Mesothelial cell of epicardium (in vitro differentiated cells): ENCODE measurements at regions not wholly inside any gene's neighbourhood (a gene's known extent, or its start where the extent isn't known, plus 50 kb on each side); places are given as distances from the start of the nearest gene placed in this dataset.
"Not testable (repeated sequence)": the region's sequence is repeated elsewhere in the genome, so short reads cannot be mapped to it uniquely, and the experiment has no call there.

Experiments used
- DNase-seq, 2 experiments: peaks; one replicate each; pipeline ENCODE4 v3.0.0; 2021; ENCODE audit warnings: low spot score in 2 of 2; ENCODE audit not compliant: unreplicated experiment in 2 of 2
- H3K27ac Mint-ChIP-seq: 2 replicates; pipeline ENCODE4 v1.8.0; 2021; ENCODE audit warnings: mixed read lengths
- H3K27me3 Mint-ChIP-seq: 2 replicates; pipeline ENCODE4 v1.8.0; 2021; ENCODE audit warnings: low read depth, mixed read lengths
- H3K36me3 Mint-ChIP-seq: 2 replicates; pipeline ENCODE4 v1.8.0; 2021; ENCODE audit warnings: mixed read lengths
- H3K4me1 Mint-ChIP-seq: 2 replicates; pipeline ENCODE4 v1.8.0; 2021; ENCODE audit warnings: mixed read lengths
- H3K4me3 Mint-ChIP-seq: 2 replicates; pipeline ENCODE4 v1.8.0; 2021; ENCODE audit warnings: mild to moderate bottlenecking, moderate library complexity, mixed read lengths
- H3K9me3 Mint-ChIP-seq: 2 replicates; pipeline ENCODE4 v1.8.0; 2021; ENCODE audit warnings: mixed read lengths
- TF ChIP-seq, protein P1 (sequence below): fragments of 200-600 bp; sonication (generic); IDR thresholded peaks from one replicate; pipeline ENCODE4 v1.5.0; 2021; ENCODE audit warnings: antibody characterized with exemption; ENCODE audit not compliant: unreplicated experiment

DNA sequence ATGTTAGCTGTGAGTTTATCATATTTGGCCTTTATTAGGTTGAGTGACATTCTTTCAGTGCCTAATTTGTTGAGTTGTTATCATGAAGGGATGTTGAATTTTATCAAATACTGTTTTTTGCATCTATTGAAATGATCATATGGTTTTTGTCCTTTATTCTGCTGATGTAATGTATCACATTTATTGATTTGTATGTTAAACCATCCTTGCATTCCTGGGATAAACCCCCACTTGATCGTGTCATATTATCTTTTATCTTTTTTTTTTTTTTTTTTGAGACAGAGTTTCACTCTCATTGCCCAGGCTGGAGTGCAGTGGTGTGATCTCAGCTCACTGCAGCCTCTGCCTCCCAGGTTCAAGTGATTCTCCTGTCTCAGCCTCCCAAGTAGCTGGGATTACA lies 51.9 kb upstream of the MFGE8 start:
- H3K9me3 Mint-ChIP-seq, result peaks cover 42% of the 10 kb centered on the region
- peaks cover 11% of the 10 kb centered on the region for H3K36me3 Mint-ChIP-seq
- not testable (repeated sequence) for H3K4me1 Mint-ChIP-seq

DNA sequence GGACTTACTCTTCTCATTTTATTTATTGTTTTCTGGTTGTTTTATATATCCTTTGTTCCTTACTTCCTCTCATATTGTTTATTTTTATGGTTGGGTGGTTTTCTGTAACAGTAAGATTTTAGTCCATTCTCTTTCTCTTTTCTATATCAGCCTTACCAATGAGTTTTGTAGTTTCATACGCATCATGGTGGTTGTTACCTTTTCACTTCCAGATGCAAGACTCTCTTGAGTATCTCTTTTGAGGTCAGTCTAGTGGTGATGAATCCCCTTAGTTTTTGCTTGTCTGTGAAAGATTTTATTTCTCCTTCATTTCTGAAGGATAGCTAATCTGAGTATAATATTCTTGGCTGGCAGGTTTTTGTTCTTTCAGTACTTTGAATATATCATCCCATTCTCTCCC lies 57.1 kb upstream of the MFGE8 start:
- Mint-ChIP-seq H3K27ac (no peak overlapping the region), H3K36me3 (peaks cover 12% of the 10 kb centered on the region), H3K9me3 (peaks cover 32% of the 10 kb centered on the region), H3K4me3 (no peak overlapping the region), H3K27me3 (no peaks in the 10 kb centered on the region), H3K4me1 (no peaks in the 10 kb centered on the region)
- TF ChIP-seq, protein P1, sequence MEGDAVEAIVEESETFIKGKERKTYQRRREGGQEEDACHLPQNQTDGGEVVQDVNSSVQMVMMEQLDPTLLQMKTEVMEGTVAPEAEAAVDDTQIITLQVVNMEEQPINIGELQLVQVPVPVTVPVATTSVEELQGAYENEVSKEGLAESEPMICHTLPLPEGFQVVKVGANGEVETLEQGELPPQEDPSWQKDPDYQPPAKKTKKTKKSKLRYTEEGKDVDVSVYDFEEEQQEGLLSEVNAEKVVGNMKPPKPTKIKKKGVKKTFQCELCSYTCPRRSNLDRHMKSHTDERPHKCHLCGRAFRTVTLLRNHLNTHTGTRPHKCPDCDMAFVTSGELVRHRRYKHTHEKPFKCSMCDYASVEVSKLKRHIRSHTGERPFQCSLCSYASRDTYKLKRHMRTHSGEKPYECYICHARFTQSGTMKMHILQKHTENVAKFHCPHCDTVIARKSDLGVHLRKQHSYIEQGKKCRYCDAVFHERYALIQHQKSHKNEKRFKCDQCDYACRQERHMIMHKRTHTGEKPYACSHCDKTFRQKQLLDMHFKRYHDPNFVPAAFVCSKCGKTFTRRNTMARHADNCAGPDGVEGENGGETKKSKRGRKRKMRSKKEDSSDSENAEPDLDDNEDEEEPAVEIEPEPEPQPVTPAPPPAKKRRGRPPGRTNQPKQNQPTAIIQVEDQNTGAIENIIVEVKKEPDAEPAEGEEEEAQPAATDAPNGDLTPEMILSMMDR, result no peak
- no peak for DNase-seq

More for the DNA sequence above, 51.9 kb upstream of the MFGE8 start:
- not testable (repeated sequence) for H3K27me3 Mint-ChIP-seq, DNase-seq, H3K4me3 Mint-ChIP-seq, H3K27ac Mint-ChIP-seq

DNA sequence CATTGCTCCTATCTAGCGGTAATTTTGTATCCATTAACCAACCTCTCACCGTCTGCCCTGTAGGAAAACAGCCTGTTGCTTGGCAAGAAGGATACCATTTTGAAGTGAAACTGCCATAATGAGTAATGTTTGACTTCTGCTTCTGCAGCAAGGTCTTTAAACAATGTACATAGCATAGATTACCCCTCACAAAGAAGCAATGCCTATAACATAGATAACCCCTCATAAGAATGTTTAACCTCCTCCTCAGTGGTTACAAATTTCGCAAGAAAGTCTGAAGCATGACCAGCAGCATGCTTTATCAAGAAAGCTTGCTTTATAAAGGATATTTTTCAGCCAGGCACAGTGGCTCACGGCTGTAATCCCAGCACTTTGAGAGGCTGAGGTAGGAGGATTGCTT lies 61.2 kb upstream of the MFGE8 start:
- peaks cover 21% of the 10 kb centered on the region for H3K9me3 Mint-ChIP-seq
- H3K27me3 Mint-ChIP-seq, result no peaks in the 10 kb centered on the region
- H3K4me3 Mint-ChIP-seq, result no peak overlapping the region
- H3K36me3 Mint-ChIP-seq, result peaks cover 3% of the 10 kb centered on the region
- TF ChIP-seq, protein P1, result no peak
- no peaks in the 10 kb centered on the region for H3K4me1 Mint-ChIP-seq
- DNase-seq, result no peak
- no peak overlapping the region for H3K27ac Mint-ChIP-seq

DNA sequence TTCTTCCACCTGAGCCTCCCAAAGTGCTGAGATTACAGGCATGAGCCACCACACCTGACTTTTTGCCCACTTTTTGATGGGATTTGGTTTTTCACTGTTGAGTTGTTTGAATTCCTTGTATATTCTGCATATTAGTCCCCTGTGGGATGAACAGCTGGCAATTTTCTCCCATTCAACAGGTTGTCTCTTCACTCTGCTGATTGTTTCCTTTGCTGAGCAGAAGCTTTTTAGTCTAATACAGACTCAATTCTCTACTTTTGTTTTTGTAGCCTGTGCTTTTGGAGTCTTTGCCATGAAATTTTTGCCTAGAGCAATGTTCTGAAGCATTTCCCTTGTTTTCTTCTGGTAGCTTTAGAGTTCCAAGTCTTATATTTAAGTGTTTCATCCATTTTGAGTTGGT lies 62.7 kb upstream of the MFGE8 start:
- no peaks in the 10 kb centered on the region for H3K4me1 Mint-ChIP-seq
- no peak overlapping the region for H3K4me3 Mint-ChIP-seq
- no peak overlapping the region for H3K27ac Mint-ChIP-seq
- H3K27me3 Mint-ChIP-seq, result no peaks in the 10 kb centered on the region
- TF ChIP-seq, protein P1, result no peak
- no peak for DNase-seq
- peaks cover 8% of the 10 kb centered on the region for H3K9me3 Mint-ChIP-seq
- H3K36me3 Mint-ChIP-seq, result peaks cover 2% of the 10 kb centered on the region

DNA sequence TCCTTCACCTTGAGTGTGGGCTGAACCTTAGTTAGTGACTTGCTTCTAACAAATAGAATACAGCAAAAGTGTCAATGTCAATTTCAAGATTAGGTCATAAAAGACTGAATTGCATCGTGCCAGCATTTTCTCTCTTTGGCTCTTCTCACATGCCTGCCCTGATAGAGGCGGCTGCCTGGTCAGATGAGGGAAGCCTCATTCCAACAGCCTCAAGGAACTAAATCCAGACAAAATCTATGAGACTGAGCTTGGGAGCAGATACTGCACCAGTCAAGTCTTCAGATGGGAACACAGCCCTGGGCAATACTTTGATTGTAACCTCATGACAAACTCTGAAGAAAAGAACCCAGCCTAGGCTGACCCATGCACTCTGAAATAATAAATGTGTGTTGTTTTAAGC lies 63.5 kb upstream of the MFGE8 start:
- no peaks in the 10 kb centered on the region for H3K27me3 Mint-ChIP-seq
- no peak overlapping the region for H3K4me3 Mint-ChIP-seq
- peaks cover 2% of the 10 kb centered on the region for H3K4me1 Mint-ChIP-seq
- TF ChIP-seq, protein P1, result no peak
- peaks cover 8% of the 10 kb centered on the region for H3K9me3 Mint-ChIP-seq
- DNase-seq, result no peak
- H3K27ac Mint-ChIP-seq, result no peak overlapping the region
- H3K36me3 Mint-ChIP-seq, result no peaks in the 10 kb centered on the region

DNA sequence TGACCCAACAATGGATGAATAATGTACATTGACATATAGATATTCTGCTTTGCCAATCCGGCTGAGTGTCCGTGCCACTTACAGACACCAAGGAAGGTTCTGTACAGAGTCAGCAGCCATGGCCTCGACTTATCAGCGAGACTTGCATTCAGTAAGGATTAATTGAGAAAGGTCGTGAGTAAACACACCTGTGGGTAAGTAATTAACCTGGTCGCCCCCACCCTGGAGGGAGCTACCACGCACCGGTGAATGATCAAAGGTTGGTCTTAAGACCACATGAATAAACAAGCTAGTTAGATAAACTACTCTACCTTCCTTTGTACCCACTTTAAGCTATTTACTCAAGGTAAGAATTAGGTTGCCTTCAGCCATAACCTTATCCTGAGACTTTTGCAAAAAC lies 66.5 kb upstream of the MFGE8 start:
- no peak for DNase-seq
- Mint-ChIP-seq H3K9me3 (peaks cover 4% of the 10 kb centered on the region), H3K4me1 (peaks cover 5% of the 10 kb centered on the region), H3K27me3 (no peaks in the 10 kb centered on the region), H3K27ac (no peak overlapping the region), H3K36me3 (no peaks in the 10 kb centered on the region), H3K4me3 (no peak overlapping the region)
- TF ChIP-seq, protein P1, result no peak
